ENCODE measurements at regions not wholly inside any gene's neighbourhood (a gene's known extent, or its start where the extent isn't known, plus 50 kb on each side); places are given as distances from the start of the nearest gene placed in this dataset.
"Not testable (repeated sequence)": the region's sequence is repeated elsewhere in the genome, so short reads cannot be mapped to it uniquely, and the experiment has no call there.

DNA sequence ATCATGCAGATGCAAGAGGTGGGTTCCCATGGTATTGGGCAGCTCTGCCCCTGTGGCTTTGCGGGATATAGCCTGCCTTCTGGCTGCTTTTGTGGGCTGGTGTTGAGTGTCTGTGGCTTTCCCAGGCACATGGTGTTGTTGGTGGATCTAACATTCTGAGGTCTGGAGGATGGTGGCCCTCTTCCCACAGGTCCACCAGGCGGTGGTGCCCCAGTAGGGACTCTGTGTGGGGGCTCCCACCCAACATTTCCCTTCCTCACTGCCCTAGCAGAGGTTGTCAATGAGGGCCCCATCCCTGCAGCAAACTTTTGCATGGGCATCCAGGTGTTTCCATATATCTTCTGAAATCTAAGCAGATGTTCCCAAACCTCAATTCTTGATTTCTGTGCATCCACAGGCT lies 420.5 kb upstream of the TPTE start:
- TF ChIP-seq ZNF274 (IDR thresholded peaks at IDR 0.05; ENCODE audit: low read depth, low read length); SUZ12 (IDR thresholded peaks at IDR 0.05; ENCODE audit: extremely low read depth, insufficient read depth, insufficient read length); YY1 (IDR thresholded peaks at IDR 0.05; ENCODE audit: insufficient read depth, insufficient read length): not testable (repeated sequence)

Data from NT2/D1 (cell line).